Right lung (tissue), 2 donors: ENCODE measurements at regions not wholly inside any gene's neighbourhood (a gene's known extent, or its start where the extent isn't known, plus 50 kb on each side); places are given as distances from the start of the nearest gene placed in this dataset.
A peak's percentile ranks its signal among the peaks of the same experiment; 100 is the strongest.
"Not testable (repeated sequence)": the region's sequence is repeated elsewhere in the genome, so short reads cannot be mapped to it uniquely, and the experiment has no call there.

Experiments used
- DNase-seq, 2 donors: peaks; one replicate each; pipeline ENCODE4 v3.0.0-alpha.2; 2013

GRCh38 chr17:72553051-72553755 lies 432.4 kb downstream of the SOX9 start:
- DNase-seq: no peak

DNA sequence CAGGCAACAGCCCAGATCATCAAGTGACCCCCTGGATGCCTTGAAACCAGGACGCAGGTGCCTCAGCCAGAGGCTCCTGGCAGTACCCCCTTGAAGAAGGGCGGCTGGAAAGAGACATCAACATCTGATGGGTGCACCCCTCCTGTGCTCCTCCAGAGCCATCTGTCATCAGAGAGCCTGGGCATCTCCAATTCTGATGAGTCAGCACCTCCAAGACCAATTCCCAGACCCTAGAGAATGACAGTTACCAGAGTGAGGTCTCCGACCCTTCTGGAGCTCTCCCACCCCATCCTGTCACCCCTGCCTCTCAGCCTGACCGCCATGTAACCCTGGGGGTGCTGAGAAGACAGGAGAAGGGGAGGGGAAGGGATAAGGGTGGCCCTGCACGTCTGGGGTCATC lies 433.7 kb downstream of the SOX9 start:
- no peak for DNase-seq

- no peak for DNase-seq
These were observed 434.2 kb downstream of the SOX9 start for GRCh38 chr17:72555052-72555451.

DNA sequence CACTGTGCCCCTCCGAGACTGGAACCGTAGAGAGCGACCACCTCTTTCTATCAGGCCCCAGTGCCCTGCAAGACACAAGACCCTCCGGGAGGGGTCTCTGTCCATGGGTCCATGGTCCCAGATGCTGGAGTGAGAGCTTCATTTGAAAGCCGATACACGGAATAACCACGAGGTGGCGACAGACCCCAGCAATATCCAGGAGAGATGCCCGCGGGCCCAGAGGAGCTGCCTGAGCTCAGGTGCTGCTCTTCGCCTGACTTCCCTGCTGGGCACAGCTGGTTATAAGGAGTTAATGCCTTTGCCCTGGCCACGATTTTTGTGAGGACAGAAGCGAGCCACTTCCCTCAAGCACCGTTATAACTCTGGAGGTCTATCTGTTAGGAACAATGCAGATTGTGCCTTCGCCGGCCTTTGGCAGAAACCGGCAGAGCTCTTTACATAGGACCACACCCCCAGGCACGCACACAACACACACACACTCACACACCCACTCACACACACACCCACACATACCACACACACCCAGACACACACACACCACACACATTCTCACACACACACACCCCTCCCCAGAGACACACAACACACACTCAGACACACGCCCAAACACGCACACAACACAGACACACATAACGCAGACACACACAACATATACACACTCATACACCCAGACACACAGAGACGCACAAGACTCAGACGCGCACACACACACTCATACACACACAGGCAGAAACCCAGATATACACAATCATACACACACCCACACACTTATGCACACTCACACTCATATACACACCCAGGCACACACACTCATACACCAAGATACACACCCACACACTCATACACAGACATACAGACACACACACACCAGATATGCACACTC lies 436.4 kb downstream of the SOX9 start:
- peak in 1 of 2 donors; percentile 40 for DNase-seq

GRCh38 chr17:72558971-72559476 lies 438.2 kb downstream of the SOX9 start:
- DNase-seq: no peak

GRCh38 chr17:72560303-72561247 lies 439.8 kb downstream of the SOX9 start:
- peak in 1 of 2 donors; percentile 51 for DNase-seq

DNA sequence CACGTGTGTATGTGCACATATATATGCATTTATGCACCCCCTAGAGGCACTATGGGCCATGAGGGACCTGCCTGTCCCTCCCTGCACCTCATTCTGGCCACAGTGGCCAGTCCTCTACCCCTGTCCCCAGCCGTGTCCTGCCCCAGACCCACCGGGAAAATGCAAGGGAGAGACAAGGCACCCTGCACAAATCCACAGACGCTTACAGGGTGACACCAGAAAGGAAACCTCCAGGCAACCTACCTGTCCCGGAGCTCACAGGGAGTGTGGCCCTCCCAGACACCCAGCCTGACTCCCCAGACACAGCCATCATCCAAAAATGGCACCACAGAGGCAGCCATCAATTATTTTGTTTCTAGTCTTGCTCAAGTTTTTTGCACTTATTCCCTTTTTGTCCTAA lies 440.4 kb downstream of the SOX9 start:
- no peak for DNase-seq

DNA sequence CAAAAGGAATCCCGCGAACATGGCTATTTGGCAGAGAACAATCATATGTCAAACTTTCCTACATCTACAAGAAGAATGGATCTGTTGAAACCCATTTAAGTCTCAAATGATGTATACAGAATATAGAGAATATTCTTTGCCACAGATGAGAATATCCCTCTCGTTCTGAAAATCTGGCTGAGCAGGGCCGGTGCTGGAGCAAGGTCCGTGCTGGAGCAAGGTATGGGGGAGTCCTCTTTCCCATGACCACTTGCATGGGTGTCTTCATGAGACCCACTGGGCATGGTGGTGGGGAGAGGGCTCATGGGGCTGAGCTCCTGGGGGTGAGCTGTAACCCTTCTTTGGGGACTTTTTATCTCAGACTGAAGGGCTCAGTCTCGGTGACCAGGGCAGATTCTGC lies 440.9 kb downstream of the SOX9 start:
- no peak for DNase-seq

DNA sequence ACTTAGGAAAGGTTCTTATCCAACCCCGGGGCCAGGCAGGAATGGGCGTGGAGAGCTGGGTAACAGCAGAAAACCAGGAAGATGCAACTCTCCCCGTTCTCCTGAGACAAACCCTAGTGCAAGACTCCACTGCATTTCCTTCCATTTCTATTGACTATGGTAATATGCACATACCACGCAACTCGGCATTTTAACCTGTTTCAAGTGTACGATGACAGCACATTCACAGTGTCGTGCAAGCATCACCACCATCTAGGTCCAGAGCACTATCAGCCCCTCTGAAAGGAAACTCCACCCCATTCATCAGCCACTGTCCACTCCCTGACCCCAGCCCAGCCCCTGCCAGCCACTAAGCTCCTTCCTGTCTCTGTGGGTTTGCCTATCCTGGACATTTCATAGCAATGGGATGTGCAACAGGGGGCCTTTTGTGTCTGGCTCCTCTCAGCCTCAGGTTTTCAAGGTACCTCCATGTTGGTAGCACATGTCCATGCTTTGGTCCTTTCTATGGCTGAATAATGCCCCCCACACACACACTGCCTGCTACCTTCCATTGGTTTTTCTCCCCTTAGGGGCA lies 441.9 kb downstream of the SOX9 start:
- no peak for DNase-seq

DNA sequence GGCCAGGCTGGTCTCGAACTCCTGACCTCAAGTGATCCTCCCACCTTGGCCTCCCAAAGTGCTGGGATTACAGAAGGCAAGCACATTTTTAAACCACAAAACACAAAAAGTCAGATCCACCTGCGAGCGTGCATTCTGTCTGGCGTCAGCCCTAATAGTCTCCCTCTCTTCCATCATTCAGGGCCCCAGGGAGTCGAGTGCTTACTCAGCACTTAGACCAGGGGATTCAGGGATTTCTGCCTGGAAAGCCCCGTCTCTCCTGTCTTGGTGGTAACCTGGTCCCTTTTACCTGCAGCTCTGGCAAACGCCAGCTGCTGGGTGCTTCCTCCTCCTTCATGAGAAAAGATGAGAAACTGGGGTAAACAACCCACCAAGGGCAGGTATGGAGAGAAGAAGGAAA lies 443.1 kb downstream of the SOX9 start:
- DNase-seq: no peak

GRCh38 chr17:72565006-72565405 lies 444.2 kb downstream of the SOX9 start:
- no peak for DNase-seq

- DNase-seq: no peak
These were observed 444.9 kb downstream of the SOX9 start for GRCh38 chr17:72565758-72566157.

- DNase-seq: no peak
These were observed 446.1 kb downstream of the SOX9 start for GRCh38 chr17:72566671-72567484.

- no peak for DNase-seq
These were observed 447.0 kb downstream of the SOX9 start for GRCh38 chr17:72567774-72568173.

- DNase-seq: no peak
These were observed 448.5 kb downstream of the SOX9 start for GRCh38 chr17:72569148-72569946.

DNA sequence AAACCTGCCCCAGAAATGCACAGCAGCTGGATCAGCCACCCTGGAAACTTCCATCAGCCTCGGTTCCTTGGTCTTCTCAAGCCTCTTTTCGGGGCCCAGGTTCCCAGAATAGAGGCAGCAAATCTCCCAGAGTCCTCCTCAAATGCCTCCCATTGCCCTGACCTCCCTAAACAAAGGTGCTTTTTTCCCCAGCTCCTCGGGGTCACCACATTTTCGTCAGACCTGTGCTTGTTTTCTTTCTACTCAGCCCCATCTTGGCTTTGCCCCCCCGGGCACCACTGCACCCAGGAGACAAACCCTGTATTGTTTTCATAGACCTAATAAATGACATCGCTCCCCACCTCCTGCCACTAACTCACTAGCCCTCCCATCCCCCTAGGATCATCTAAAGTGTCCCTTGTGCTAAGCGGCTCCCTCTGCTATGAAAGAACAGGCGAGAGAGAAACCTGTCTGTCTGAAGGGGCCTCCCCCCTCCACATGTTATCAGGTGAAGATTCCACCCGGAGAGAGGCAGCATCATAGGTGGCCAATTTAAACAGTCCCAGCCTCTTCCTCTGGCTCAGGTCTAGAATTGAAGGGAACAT lies 451.1 kb downstream of the SOX9 start:
- no peak for DNase-seq

DNA sequence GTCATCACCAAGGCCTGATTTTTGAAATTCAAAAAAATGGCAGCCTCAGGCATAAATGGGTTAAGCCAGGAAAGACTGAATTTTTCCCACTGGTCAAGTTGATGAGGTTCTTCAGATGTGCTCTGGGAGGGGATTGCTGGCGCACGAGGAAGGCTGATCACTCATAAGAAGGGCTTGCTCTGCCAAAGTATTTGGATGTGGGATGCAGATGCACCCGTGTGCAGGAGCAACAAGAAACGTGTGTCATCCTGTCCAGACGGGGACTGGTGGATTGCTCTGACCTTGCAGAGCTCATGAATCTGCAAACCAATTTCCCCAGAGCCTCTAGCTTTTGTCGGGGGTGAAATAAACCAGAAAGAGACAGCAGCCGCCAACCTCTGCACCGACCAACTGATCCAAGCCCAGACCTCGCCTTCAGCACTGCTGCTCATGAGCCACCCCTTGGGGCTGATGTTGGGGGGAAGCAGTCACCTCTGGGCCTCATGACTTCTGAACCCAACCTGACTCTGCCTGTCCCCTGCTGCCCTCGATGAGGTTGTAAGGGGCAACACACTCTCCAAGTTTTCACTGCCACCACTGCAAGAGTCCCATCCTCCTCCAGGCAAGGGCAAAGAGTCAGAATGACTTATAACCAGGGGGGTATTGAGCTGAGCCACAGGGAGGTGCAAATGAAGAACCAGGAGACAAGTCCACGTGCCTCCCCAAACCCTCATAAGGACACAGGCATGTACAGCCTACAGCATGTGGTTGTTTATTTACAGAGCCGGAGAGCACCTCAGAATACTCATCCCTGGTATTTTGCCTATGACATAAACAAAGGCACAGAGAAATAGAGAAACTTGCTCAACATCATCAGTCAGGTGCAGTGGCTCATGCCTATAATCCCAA lies 452.0 kb downstream of the SOX9 start:
- DNase-seq: no peak

- not testable (repeated sequence) for DNase-seq
These were observed 452.6 kb downstream of the SOX9 start for GRCh38 chr17:72573492-72573801.
